Skeletal muscle satellite cell (primary cell): ENCODE measurements at regions not wholly inside any gene's neighbourhood (a gene's known extent, or its start where the extent isn't known, plus 50 kb on each side); places are given as distances from the start of the nearest gene placed in this dataset.

Source experiments
- H3K27me3 ChIP-seq: 2 replicates; pipeline ENCODE4 v1.7.0; 2013; ENCODE audit warnings: low read length; ENCODE audit not compliant: control insufficient read depth, insufficient read depth
- H3K36me3 ChIP-seq: 2 replicates; pipeline ENCODE4 v1.7.0; 2013; ENCODE audit warnings: mild to moderate bottlenecking, control low read depth, low read length; ENCODE audit not compliant: insufficient read depth
- H3K4me1 ChIP-seq: 2 replicates; pipeline ENCODE4 v1.7.0; 2013; ENCODE audit warnings: low read length; ENCODE audit not compliant: control insufficient read depth, insufficient read depth
- H3K4me2 ChIP-seq: 2 replicates; pipeline ENCODE4 v1.7.0; 2013; ENCODE audit warnings: mild to moderate bottlenecking, low read length
- H3K4me3 ChIP-seq: 2 replicates; pipeline ENCODE4 v1.7.0; 2013; ENCODE audit warnings: low read length
- H3K9ac ChIP-seq: 2 replicates; pipeline ENCODE4 v1.7.0; 2013; ENCODE audit warnings: mild to moderate bottlenecking, low read depth, low read length, moderate library complexity
- H3K9me3 ChIP-seq: replicated peaks from 2 replicates; pipeline ENCODE4 v1.7.0; 2013; ENCODE audit warnings: mild to moderate bottlenecking, control low read depth, low read length

DNA sequence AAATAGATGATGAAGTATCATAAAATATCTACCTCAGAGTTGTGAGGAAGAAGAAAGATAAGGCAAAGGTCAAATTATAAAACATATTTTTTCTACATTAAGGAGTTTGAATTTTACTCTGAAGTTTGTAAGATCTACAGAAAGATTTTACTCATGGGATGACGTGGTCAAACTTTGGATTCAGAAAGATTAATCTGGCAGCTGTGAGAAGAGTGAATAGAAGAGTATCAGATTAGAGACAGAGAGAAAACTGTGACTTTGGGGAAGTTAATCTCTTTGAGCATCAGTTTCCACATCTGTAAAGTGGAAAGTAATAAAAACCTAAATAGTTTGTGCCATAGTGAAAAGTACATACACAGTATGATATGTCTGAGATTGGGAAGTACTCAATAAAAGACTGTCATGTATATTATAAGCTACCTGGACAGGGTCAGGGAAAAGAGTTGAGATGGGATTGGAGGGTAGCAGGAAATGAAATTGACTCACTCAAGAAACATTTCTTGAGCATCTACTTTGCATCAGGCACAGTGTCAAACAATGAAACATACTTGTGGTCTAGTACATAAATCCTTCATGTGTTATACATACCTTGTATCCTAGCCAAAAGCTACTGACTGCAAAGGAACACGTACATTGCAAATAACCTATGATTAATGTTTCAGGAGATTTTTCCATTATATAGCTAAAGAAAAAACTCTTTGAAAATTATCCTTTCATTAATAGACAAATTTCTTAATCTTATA is 222.1 kb downstream of the TMEM200A start:
- Histone ChIP-seq H3K9ac (no peak overlapping the region), H3K4me2 (no peak overlapping the region), H3K9me3 (peaks cover 3% of the 10 kb centered on the region), H3K36me3 (no peaks in the 10 kb centered on the region), H3K4me3 (no peak overlapping the region), H3K4me1 (peaks cover 18% of the 10 kb centered on the region), H3K27me3 (no peaks in the 10 kb centered on the region)

DNA sequence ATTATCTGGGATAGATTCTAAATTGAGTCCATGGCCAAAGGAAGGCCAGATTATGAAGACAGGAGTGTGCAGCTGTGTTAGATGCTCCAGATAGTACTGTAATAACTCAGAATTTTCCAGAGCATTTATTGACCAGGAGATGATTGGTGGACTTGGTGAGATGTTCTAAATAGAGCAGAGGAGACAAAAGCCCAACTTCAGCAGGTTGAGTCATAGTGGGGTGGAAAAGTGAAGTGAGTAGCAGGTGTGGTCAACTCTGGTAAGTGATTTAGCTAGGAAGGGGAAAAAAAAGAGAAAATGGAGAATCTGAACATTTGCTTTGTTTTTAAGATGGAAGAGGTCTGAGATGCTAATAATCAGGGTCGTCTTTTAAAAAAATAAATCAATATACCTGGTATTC is 227.4 kb downstream of the TMEM200A start:
- H3K27me3 ChIP-seq, result no peaks in the 10 kb centered on the region
- H3K4me1 ChIP-seq, result peaks cover 7% of the 10 kb centered on the region

DNA sequence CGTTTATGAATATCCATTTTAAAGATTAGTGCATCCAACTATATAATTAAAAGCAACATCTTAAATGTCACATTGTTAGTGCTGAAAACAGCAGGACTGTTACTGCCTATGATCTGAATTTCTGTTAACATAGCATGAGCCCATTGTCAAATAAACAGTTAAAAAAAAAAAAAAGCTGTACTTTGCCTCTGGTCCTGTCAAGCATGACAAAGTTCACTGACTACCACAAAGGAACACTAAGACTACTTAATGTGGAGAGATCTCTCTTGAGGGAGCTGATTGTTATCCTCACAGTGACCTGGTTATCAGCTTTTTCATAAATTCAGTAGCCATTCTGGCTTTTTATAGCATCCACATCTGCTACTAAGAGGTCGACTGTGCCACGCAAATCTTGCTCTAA is 228.1 kb downstream of the TMEM200A start:
- Histone ChIP-seq H3K4me1 (no peaks in the 10 kb centered on the region), H3K9me3 (peaks cover 3% of the 10 kb centered on the region), H3K27me3 (no peaks in the 10 kb centered on the region), H3K4me2 (no peak overlapping the region), H3K4me3 (no peak overlapping the region), H3K36me3 (no peaks in the 10 kb centered on the region), H3K9ac (no peak overlapping the region)

More for the DNA sequence above, 227.4 kb downstream of the TMEM200A start:
- Histone ChIP-seq H3K4me3 (no peak overlapping the region), H3K4me2 (no peak overlapping the region), H3K36me3 (no peaks in the 10 kb centered on the region), H3K9ac (no peak overlapping the region), H3K9me3 (peaks cover 3% of the 10 kb centered on the region)

DNA sequence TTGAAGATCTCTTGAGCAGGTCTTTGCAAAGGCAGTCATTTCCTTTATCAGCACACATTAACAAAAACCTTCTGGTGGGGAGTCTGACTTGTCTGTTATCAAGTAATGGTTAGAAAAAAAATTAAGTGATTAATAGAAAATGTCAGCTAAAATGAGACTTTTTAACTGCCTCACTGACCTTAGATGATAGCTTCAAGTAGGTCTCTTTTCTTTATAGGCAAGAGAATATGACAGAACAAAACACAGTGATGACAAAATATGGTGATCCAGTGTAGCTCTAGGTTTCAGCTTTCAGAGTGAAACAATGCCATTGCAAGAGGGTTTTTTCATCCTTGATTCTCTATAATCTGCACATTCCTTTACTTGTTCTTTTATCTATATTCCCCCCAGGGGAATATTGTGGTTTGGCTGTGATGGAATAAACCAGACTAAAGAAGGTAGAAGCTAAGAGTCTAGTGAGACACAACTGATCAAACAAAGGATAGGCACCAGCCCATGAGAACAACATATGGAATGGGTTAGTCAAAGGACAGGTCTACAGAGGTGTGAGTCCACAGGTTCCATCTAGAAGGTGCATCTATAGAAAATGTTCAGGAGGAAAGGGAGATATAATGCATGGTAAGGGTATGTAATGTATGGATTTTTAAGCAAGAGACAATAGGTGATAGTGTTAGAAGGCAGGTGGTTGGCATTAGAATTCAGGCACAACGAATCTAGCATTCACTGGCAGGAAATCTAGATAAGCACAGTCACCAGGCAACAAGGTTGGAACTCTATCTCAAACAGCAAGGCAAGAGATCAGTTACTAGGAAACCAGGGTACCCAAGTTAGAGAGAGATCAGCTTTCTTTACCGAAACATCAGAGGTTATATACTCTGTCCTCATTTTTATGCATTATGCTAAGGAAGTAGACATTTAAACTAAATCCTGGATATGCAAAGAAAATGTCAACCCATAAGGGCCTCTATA is 228.9 kb upstream of the SMLR1 start:
- H3K4me1 ChIP-seq, result peaks cover 27% of the 10 kb centered on the region
- no peaks in the 10 kb centered on the region for H3K9me3 ChIP-seq
- H3K4me3 ChIP-seq, result no peak overlapping the region
- H3K36me3 ChIP-seq, result no peaks in the 10 kb centered on the region
- H3K4me2 ChIP-seq, result no peak overlapping the region
- H3K27me3 ChIP-seq, result no peaks in the 10 kb centered on the region
- H3K9ac ChIP-seq, result no peak overlapping the region

DNA sequence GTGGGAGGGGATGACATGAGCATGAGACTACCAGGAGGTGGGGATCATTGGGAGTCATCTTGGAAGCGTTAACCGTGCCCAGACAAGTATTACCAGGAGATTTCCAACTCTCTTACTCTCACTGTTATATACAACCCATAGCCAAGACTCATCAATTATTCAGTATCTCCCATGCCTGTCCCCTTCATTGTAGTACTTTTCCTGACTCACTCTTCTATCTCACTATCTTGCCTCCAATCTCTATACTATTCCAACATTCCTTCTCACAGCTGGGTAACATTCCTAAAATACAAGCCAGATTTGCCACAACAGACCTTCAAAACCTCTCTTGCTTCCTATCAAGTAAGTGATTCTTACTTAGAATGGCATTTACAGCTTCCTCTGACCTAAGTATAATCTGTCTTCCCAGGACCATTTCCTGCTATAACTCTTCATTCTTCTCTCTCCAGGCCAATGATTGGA is 226.3 kb upstream of the SMLR1 start:
- Histone ChIP-seq H3K4me1 (peaks cover 43% of the 10 kb centered on the region), H3K9ac (peak overlapping the region; percentile 44), H3K9me3 (no peaks in the 10 kb centered on the region), H3K4me2 (no peak overlapping the region), H3K36me3 (no peaks in the 10 kb centered on the region), H3K27me3 (no peaks in the 10 kb centered on the region), H3K4me3 (no peak overlapping the region)

DNA sequence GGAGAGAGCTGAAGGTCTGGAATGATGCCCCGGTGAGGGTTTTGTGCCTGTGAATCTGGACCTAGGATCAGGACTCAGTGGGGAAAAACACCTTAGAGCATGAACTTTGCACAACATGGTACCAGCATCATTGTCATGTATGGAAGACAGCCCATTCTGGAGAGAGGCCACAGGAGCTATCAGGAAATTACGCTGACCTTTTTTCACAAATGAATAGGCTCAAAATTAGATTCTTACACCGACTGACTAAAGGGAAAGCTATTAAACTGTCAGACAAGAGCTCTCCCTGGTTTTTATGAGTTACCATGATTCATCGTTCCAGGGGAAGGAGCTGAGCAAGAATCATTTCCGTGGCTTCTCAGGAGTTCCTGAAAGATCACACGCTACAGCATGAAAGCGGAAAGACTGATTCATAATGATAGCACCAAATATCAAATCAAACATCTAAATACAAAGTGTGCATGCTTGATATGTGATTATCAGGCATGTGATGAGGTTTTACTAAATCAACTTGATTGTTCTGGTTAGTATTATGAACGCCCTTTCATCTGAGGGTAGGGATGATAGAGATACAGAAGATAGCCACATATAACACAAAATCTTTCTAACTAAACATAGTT is 224.9 kb upstream of the SMLR1 start:
- Histone ChIP-seq H3K27me3 (no peaks in the 10 kb centered on the region), H3K4me2 (peak overlapping the region; percentile 49), H3K9ac (peak overlapping the region; percentile 44), H3K4me3 (peak overlapping the region; percentile 16), H3K9me3 (no peaks in the 10 kb centered on the region), H3K36me3 (no peaks in the 10 kb centered on the region), H3K4me1 (peaks cover 43% of the 10 kb centered on the region)

- H3K4me2 ChIP-seq, result no peak overlapping the region
- no peak overlapping the region for H3K4me3 ChIP-seq
- H3K4me1 ChIP-seq, result peaks cover 43% of the 10 kb centered on the region
- no peaks in the 10 kb centered on the region for H3K27me3 ChIP-seq
- no peaks in the 10 kb centered on the region for H3K9me3 ChIP-seq
- H3K9ac ChIP-seq, result no peak overlapping the region
- no peaks in the 10 kb centered on the region for H3K36me3 ChIP-seq
Measured at GRCh38 chr6:130603391-130603790, 223.8 kb upstream of the SMLR1 start.

DNA sequence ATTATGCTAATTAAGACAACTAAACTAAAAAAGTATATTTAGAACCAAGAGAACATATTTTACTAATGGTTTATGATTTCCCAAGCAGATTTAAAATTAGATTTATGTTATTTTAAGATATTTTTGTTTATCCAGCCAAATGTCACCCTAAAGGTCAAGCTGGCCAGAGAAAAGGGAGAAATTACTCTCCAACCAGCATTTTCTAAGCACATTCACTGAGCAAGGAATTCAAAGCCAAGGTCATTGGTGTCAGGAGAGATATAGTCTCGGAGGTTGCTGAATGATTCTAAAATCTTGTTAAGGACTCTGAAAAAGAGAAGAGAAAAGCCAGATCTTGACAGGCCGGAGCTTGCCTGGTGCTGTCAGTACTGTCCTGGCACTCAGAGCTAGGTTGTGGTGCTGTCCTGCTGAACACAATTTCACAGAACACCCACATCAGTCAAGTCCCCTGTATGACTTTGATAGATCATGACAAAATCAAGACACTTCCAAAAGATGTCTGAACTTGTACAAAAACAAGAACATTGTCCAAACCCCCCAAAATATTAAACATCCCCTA is 222.3 kb upstream of the SMLR1 start:
- Histone ChIP-seq H3K4me1 (peaks cover 43% of the 10 kb centered on the region), H3K4me3 (no peak overlapping the region), H3K9me3 (no peaks in the 10 kb centered on the region), H3K36me3 (no peaks in the 10 kb centered on the region), H3K9ac (no peak overlapping the region), H3K27me3 (no peaks in the 10 kb centered on the region), H3K4me2 (no peak overlapping the region)

DNA sequence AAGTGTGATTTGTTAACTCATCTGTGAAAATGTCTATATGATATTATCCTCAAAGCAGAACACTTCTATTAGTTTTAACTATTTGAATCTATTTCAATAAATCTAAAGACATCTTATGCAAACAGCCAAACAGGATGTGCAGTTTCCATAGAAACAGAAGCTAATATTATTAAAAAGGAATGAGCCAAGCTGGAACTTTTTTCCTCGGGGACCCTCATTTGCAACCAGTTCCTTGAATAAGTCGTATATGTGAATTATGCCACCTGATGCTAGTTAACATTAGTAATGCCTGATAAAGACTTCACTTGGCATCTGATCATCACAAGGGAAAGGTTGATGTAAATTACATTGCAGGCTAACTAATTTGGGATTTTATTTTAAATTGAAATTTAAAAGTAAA is 216.9 kb upstream of the SMLR1 start:
- Histone ChIP-seq H3K4me3 (no peak overlapping the region), H3K27me3 (no peaks in the 10 kb centered on the region), H3K36me3 (no peaks in the 10 kb centered on the region), H3K4me2 (no peak overlapping the region), H3K9me3 (no peaks in the 10 kb centered on the region), H3K9ac (no peak overlapping the region), H3K4me1 (no peaks in the 10 kb centered on the region)

DNA sequence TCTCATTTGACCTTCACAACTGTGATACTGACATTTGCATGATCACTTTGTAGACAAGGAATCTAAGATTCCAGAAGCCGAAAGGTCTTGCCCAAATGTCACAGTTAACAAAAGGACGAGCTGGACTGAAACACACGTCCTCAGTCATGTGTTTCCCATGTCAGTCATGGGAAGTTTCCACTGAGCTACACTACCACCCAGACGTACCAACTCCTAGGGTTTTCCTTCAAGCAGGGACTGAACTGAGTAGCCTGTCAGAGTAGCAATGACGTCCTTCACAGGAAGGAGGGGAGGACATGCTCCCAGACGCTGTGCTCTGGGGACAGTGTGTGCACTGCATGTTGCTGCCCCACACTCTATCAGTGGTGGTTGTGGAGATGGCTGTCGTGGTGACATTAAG is 215.8 kb upstream of the SMLR1 start:
- no peak overlapping the region for H3K4me3 ChIP-seq
- no peak overlapping the region for H3K4me2 ChIP-seq
- no peaks in the 10 kb centered on the region for H3K4me1 ChIP-seq
- H3K36me3 ChIP-seq, result no peaks in the 10 kb centered on the region
- H3K9ac ChIP-seq, result no peak overlapping the region
- H3K9me3 ChIP-seq, result no peaks in the 10 kb centered on the region
- H3K27me3 ChIP-seq, result no peaks in the 10 kb centered on the region

DNA sequence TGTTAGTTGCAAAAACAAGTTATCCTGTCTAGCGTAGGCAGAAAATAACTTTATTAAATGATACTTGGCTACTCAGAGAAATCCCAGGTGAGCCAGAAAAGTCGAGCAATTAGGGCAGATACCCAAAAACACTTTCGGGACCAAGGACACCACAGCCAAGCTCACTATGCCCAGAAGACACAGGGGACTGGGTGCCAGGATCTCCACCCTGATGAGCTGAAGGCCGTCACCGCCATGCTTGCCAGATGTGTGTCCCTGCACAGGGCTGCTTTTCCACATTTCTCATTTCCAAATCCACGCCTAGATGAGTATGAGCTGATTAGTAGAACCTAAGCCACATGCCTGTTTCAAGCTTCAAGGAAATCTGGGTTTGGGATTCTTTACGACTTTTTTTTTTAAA is 214.0 kb upstream of the SMLR1 start:
- Histone ChIP-seq H3K36me3 (no peaks in the 10 kb centered on the region), H3K9ac (no peak overlapping the region), H3K4me3 (no peak overlapping the region), H3K27me3 (no peaks in the 10 kb centered on the region), H3K4me2 (no peak overlapping the region), H3K9me3 (no peaks in the 10 kb centered on the region), H3K4me1 (no peaks in the 10 kb centered on the region)
